ENCODE measurements at regions not wholly inside any gene's neighbourhood (a gene's known extent, or its start where the extent isn't known, plus 50 kb on each side); places are given as distances from the start of the nearest gene placed in this dataset.
"Not testable (repeated sequence)": the region's sequence is repeated elsewhere in the genome, so short reads cannot be mapped to it uniquely, and the experiment has no call there.

GRCh38 chr11:41519696-41520095, 60.2 kb upstream of the LRRC4C start:
- no peak for DNase-seq

DNA sequence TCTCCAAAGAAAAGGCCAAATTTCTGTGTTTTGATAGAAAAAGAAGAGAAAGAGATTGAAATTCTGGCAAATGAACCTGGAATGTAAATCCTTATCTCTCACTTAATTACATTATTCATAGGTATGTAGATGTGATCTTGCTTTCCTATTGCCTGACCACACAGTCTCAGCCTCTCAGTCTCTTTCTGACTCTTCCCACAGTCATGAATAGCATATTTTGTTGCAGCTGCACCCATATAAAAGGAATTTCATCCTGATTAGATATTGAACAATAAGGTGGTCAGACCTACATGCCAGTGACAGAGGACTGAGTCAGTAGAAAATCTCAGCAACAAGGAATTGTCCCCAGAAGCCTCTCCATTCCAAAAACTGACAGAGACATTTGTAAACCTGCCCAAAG, 62.9 kb upstream of the LRRC4C start:
- DNase-seq: no peak

DNA sequence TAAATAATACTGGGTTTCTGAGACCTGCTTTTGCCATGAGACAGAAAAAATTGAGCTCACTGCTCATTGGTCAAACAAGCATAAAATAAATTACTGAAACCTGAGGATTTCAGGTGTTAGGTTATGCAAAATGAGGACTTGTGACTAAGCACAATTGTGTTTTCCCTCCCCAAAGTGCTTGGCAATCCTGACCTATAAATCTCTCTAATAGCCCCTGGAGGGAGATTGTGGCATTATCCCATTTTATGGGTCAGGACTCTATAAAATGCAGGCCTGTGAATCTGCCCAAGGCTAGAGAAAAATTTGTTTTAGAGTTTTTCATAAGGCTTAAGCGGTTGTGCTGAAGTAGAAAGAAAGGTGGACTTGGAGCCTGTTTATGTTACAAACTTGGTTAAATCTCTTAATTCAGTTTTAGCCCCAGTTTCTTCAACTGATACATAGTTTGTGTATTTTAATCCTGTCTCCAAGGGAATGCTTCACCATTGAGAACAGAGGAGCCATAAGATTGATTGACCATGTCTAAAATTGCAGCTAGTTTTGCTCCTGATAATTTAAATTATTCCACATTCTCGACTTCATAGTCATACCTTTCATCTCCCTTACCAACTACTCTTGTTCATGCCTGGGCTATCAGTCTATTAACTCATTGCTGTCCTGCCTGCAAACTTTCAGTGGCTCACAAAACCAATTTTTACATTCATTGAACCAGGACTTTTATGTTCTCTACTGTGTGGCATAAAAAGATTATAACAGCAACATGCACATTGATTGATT, 63.6 kb upstream of the LRRC4C start:
- DNase-seq: no peak

DNA sequence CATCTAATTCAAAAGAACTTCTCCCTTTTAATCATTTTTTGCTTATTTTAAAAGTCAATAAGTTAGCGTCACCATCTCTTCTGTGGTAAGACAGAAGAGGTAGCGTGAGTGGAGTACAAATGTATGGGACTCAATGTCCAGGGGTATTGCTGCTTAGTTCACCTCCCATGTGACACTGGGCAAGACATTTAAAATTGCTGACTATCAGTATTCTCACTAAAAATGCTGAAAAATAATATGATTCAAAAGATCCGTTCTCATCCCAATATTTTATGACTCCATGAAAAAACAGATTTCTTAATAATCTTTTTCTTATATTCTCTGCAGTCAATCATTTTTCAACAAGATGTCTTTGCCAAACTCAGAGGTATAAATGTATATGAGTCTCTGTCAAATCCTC, 68.1 kb upstream of the LRRC4C start:
- no peak for DNase-seq

GRCh38 chr11:41532413-41532812, 73.0 kb upstream of the LRRC4C start:
- no peak for DNase-seq

DNA sequence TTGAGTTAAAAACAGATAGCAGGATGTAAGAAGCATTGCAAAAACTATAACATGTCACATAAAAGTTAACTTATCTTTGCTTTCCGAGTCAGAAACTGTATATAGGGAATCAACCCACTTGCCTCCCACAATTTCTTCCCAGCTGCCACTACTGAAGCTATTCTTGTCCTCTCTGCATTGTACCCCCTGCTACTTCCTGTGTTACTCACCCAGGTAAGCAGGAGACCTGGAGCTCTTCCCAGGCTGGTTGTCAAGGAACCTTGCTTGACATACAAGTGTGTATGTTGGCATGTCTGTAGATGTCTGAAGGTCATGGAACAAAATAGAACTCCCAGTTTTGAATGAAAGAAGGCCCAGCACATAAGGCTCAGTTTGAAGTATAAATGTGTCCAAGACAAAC, 74.3 kb upstream of the LRRC4C start:
- DNase-seq: no peak

- DNase-seq: no peak
Measured at GRCh38 chr11:41534391-41534790, 74.9 kb upstream of the LRRC4C start.

DNA sequence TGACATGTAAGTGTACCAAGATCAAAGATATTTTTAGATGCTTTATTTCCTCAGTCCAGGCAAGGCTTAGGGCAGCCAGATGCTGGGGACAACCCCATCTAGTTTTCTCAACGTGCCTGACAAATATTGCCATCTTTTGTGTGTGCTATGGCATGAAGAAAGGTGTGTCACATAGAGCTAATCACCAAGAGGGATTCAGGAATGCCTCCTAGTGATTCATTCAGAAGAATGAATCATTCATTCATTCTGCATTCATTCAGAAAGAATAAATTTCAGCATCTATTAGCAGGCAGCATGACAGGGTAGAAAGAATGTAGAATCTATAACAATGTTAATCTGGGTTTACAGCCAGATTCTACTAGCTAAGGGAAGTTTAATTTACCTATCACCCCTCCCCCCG, 75.4 kb upstream of the LRRC4C start:
- DNase-seq: no peak

DNA sequence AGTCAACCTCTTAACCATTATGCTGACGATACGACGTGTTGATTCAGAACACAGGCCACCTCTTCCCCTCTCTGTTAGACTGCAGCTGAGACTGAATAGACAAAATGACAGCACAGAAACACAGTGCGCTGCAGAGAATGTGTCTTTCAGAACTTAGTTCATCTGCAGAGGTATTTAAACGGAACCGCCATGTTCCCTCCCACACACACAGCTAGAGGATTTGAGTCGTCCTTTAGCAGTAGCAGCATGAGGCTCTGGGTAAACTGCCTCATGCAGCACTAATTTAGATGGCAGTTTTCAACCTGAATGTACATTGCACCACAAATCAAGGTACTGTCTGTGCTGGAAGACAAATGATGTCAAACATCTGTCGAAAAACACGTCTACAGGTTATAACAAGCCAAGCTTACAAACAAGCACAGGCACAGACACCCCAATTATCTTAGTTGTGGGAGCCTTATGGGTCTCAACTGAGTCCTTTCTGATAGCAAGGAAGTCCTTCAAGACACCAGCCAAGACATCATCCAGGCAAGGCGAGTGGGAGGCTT, 76.6 kb upstream of the LRRC4C start:
- DNase-seq: no peak

GRCh38 chr11:41544902-41545301, 85.5 kb upstream of the LRRC4C start:
- DNase-seq: not testable (repeated sequence)

GRCh38 chr11:41578421-41579051, 119.1 kb upstream of the LRRC4C start:
- no peak for DNase-seq

GRCh38 chr11:41579546-41579945, 120.1 kb upstream of the LRRC4C start:
- DNase-seq: no peak

DNA sequence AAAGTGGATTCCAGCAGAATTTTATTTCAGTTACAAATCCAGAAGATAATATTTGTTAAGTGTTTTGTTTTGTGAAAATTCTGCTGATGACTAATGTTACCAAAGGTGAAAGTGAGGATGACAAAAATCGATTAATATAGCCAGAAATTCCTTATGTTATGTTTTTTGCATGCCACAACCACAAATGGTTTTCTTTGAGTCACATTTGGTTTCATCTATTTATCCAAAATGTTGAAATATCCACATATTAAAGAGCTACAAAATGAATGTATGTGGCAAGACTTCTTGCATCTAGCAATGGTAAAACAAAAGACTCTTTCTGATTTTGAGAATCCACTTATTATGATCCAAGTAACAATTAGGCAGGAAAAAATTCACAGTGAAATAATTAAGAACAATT, 150.1 kb upstream of the LRRC4C start:
- no peak for DNase-seq

DNA sequence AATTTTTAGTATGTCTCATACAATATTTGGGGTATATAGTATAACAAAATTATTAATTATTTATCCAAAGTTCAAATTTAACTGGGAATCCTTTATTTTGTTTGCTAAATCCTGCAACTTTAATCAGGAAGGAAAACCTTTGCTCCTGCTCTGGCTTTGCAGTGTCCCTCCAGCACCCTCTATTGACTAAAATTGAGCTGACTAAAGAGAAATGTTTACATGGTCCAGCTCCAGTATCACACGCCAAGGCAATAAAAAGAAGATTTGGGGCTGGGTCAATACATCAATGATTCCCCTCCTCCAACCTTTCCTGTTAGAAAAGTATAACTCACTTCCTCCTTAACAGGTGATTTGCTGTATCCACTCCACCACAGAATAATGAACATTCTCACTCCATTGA, 153.0 kb upstream of the LRRC4C start:
- DNase-seq: no peak

DNA sequence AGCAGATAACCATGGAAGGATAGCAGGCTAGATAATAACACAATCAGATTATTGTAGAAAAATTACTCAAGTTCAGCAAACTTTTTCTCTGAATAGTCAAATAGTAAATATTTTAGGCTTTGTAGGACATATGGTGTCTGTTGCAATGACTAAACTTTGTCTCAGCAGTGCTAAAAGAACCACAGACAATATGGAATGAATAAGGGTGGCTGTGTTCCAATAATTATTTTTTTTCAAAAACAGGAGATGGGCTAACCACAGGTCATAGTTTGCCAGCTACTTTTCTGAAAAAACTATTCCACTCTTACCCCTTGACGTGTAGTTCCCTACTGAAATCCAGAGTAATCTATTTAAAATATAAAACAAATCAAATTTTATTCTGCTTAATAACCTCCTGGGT, 153.9 kb upstream of the LRRC4C start:
- no peak for DNase-seq

- no peak for DNase-seq
Measured at GRCh38 chr11:41622707-41623359, 163.4 kb upstream of the LRRC4C start.

- DNase-seq: no peak
Measured at GRCh38 chr11:41659985-41660384, 200.5 kb upstream of the LRRC4C start.

DNA sequence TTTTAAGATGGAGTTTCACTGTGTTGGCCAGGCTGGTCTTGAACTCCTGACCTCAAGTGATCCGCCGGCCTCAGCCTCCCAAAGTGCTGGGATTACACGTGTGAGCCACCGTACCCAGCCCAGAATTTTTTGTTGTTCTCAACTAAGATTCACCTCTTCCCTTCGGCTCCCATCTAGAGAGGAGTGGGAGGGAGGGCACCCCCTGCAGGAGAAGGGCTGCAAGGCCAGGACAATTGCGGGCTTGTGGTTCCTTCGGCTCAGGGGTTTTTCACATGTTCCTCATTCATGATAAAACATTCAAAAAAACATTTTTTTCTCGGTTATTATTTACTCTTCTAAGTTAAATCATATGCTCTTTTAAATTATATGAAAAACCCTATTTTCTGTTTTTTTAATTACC, 201.1 kb upstream of the LRRC4C start:
- no peak for DNase-seq

GRCh38 chr11:41665441-41666360, 206.2 kb upstream of the LRRC4C start:
- no peak for DNase-seq

DNA sequence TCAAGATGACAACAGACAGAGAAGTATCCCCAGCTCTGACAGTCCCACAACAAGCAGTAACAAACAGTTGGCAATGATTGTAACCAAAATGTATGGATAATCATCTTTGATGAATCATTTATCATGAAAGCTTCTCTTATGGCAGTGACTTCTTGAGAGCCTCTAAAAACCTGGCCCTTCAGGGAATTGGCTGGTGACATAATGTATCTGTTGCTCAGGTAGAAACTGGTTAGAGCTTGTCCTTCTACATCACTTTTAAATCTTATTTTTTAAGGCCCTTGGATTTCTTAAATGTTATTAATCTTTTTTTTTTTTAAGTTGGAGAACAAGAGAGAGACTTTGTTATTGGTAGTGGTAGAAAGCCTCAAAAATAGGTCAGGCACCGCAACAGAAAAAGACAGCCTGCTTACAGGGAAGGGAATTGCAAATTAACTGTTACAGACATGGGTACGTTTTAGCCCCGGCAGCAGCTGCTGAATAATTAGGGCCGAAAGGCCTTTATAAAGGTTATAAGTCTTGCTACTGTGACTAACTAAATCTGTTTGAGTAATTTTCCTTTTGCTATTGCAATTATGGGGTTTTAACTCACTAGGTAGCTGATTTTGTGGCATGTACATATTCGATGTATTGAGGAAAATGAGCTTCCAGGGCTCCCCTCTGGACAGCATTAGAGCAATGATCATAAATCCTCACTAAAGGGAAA, 207.7 kb upstream of the LRRC4C start:
- DNase-seq: no peak

GRCh38 chr11:41675205-41675604, 215.8 kb upstream of the LRRC4C start:
- DNase-seq: no peak

- DNase-seq: no peak
Measured at GRCh38 chr11:41713030-41713429, 253.6 kb upstream of the LRRC4C start.
